ENCODE measurements at regions not wholly inside any gene's neighbourhood (a gene's known extent, or its start where the extent isn't known, plus 50 kb on each side); places are given as distances from the start of the nearest gene placed in this dataset.

DNA sequence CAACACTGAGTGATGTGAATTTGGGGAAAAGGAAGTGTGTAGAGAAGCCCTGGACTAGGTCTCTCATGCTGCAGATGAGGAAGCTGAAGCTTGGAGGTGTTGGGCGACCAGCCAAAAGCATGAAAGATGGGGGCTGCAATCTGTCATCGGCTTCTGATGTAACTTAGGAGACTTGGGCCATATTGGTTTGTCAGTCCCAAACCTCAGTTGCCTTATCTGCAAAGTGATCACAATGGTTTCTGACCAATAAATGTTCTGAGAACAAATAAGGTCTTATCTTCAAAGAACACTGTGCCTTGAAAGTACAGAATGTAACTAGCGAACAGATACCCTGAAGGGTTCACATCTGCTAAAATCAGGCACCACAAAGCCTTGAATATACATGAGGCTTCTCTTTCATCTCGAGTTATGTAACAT is 198.4 kb upstream of the NR3C1 start:
- no peak overlapping the region for H3K4me2 ChIP-seq (ENCODE audit: low read length)
- peaks cover 25% of the 10 kb centered on the region for H3K4me1 ChIP-seq (ENCODE audit: control insufficient read depth, low read length)
- no peak overlapping the region for H3K4me3 ChIP-seq (ENCODE audit: low read length)
- no peaks in the 10 kb centered on the region for H3F3A ChIP-seq (ENCODE audit: control insufficient read depth, insufficient read depth)
- H3K27ac ChIP-seq (ENCODE audit: low read depth, low read length), result no peak overlapping the region
- H4K20me1 ChIP-seq (ENCODE audit: control insufficient read depth, insufficient read depth, low read depth, low read length), result no peaks in the 10 kb centered on the region
- H3K79me2 ChIP-seq (ENCODE audit: control insufficient read depth, low read length), result no peaks in the 10 kb centered on the region
- no peaks in the 10 kb centered on the region for H3K36me3 ChIP-seq (ENCODE audit: control insufficient read depth, low read length)
- no peak for TF ChIP-seq EZH2phosphoT487 (IDR thresholded peaks at IDR 0.05; ENCODE audit: borderline replicate concordance, low read length)
- TF ChIP-seq, protein P1, sequence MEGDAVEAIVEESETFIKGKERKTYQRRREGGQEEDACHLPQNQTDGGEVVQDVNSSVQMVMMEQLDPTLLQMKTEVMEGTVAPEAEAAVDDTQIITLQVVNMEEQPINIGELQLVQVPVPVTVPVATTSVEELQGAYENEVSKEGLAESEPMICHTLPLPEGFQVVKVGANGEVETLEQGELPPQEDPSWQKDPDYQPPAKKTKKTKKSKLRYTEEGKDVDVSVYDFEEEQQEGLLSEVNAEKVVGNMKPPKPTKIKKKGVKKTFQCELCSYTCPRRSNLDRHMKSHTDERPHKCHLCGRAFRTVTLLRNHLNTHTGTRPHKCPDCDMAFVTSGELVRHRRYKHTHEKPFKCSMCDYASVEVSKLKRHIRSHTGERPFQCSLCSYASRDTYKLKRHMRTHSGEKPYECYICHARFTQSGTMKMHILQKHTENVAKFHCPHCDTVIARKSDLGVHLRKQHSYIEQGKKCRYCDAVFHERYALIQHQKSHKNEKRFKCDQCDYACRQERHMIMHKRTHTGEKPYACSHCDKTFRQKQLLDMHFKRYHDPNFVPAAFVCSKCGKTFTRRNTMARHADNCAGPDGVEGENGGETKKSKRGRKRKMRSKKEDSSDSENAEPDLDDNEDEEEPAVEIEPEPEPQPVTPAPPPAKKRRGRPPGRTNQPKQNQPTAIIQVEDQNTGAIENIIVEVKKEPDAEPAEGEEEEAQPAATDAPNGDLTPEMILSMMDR (IDR thresholded peaks at IDR 0.05; ENCODE audit: low read depth, low read length, poor library complexity, severe bottlenecking), result no peak
- no peaks in the 10 kb centered on the region for H3K9me2 ChIP-seq (replicated peaks; ENCODE audit: control insufficient read depth, low read length)
- H3K27me3 ChIP-seq (ENCODE audit: control insufficient read depth, low read length), result no peaks in the 10 kb centered on the region
- H3K9me3 ChIP-seq (ENCODE audit: control insufficient read depth, insufficient read depth, low read length), result peaks cover 13% of the 10 kb centered on the region

DNA sequence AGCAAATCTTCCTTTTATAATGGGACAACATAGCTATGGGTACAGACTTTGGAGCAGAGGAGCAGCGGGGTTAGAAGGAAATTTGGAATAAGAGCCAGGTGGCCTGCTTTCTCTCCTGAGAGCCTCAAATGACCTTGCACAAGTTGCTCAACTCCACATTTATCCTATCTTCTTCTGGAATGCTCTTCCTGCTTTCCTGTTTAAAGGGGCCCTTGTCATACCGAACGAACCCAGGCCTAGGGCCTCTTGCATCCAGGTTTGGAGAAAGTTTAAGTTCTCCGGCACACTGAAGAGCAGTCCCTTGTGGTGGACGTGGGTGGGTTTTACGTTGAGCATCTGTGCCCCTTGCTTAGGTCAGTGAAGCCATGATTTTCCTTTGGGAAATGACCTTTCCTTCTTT is 197.9 kb upstream of the NR3C1 start:
- peaks cover 25% of the 10 kb centered on the region for H3K4me1 ChIP-seq (ENCODE audit: control insufficient read depth, low read length)
- H3K9me2 ChIP-seq (replicated peaks; ENCODE audit: control insufficient read depth, low read length), result no peaks in the 10 kb centered on the region
- TF ChIP-seq, protein P1 (IDR thresholded peaks at IDR 0.05; ENCODE audit: low read depth, low read length, poor library complexity, severe bottlenecking), result no peak
- no peak for TF ChIP-seq EZH2phosphoT487 (IDR thresholded peaks at IDR 0.05; ENCODE audit: borderline replicate concordance, low read length)
- peaks cover 12% of the 10 kb centered on the region for H3K9me3 ChIP-seq (ENCODE audit: control insufficient read depth, insufficient read depth, low read length)
- H3K4me2 ChIP-seq (ENCODE audit: low read length), result no peak overlapping the region
- H3K79me2 ChIP-seq (ENCODE audit: control insufficient read depth, low read length), result no peaks in the 10 kb centered on the region
- no peaks in the 10 kb centered on the region for H3K27me3 ChIP-seq (ENCODE audit: control insufficient read depth, low read length)
- H3K4me3 ChIP-seq (ENCODE audit: low read length), result no peak overlapping the region
- no peaks in the 10 kb centered on the region for H4K20me1 ChIP-seq (ENCODE audit: control insufficient read depth, insufficient read depth, low read depth, low read length)
- no peaks in the 10 kb centered on the region for H3F3A ChIP-seq (ENCODE audit: control insufficient read depth, insufficient read depth)
- no peak overlapping the region for H3K27ac ChIP-seq (ENCODE audit: low read depth, low read length)
- no peaks in the 10 kb centered on the region for H3K36me3 ChIP-seq (ENCODE audit: control insufficient read depth, low read length)

DNA sequence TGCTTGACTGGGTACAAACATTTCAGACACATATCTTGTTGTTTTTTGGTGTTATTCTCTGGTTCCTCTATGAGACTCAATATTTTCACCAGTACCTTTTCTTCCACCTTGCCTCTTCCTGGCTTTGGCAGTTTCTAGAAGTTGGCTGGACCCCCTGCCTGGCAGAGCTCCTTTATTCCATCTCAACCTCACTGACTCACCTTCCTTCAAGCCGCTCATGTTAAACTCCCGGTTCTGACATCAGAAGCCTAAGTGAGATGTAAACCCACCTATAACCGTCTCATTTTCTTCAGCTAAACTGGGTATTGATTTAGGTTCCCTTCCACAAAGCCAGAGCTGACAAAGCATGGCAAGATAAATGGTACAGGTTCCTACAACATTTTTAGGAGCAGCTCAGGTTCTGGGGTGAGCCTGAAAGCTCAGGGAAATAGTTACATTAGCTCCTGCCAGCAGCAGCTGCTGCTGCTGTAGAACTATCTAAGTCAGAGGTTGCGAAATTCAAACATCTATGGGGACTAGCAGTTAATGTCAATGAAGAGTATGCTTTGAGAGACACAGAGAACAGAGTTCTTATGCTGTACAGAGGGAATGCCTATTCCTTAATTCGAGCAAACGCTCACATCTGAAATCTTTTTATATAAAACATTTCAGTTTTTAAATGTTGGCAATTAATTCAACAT is 197.1 kb upstream of the NR3C1 start:
- Histone ChIP-seq H3K79me2 (ENCODE audit: control insufficient read depth, low read length) (no peaks in the 10 kb centered on the region), H3K27me3 (ENCODE audit: control insufficient read depth, low read length) (no peaks in the 10 kb centered on the region), H3K4me3 (ENCODE audit: low read length) (no peak overlapping the region), H3F3A (ENCODE audit: control insufficient read depth, insufficient read depth) (no peaks in the 10 kb centered on the region), H3K27ac (ENCODE audit: low read depth, low read length) (no peak overlapping the region), H3K9me3 (ENCODE audit: control insufficient read depth, insufficient read depth, low read length) (peaks cover 8% of the 10 kb centered on the region), H3K36me3 (ENCODE audit: control insufficient read depth, low read length) (no peaks in the 10 kb centered on the region), H3K4me1 (ENCODE audit: control insufficient read depth, low read length) (peaks cover 25% of the 10 kb centered on the region), H3K9me2 (replicated peaks; ENCODE audit: control insufficient read depth, low read length) (no peaks in the 10 kb centered on the region), H3K4me2 (ENCODE audit: low read length) (no peak overlapping the region), H4K20me1 (ENCODE audit: control insufficient read depth, insufficient read depth, low read depth, low read length) (no peaks in the 10 kb centered on the region)
- TF ChIP-seq, protein P1 (IDR thresholded peaks at IDR 0.05; ENCODE audit: low read depth, low read length, poor library complexity, severe bottlenecking), result no peak
- TF ChIP-seq EZH2phosphoT487 (IDR thresholded peaks at IDR 0.05; ENCODE audit: borderline replicate concordance, low read length), result no peak

All from DOHH2 (cell line).